SK-N-SH treated with all-trans-retinoic acid at 6 μM for 48 hours (cell line): ENCODE measurements at regions not wholly inside any gene's neighbourhood (a gene's known extent, or its start where the extent isn't known, plus 50 kb on each side); places are given as distances from the start of the nearest gene placed in this dataset.

Experiments
- ATAC-seq: fragments of 200-7000 bp; cut with Tn5 transposase; 3 replicates; pipeline ENCODE4 v1.9.1; 2020; ENCODE audit warnings: mild to moderate bottlenecking, moderate library complexity
- ARNTL ChIP-seq: fragments of 450-650 bp; formaldehyde crosslinking; IDR thresholded peaks from 2 replicates; pipeline ENCODE4 v1.5.0; 2020; ENCODE audit warnings: low read depth, mild to moderate bottlenecking, moderate library complexity, borderline replicate concordance
- CSDC2 ChIP-seq: fragments of 250-450 bp; sonication (Bioruptor Pico); IDR thresholded peaks from 2 replicates; pipeline ENCODE4 v1.5.0; 2020; ENCODE audit warnings: mild to moderate bottlenecking, moderate library complexity
- ESRRG ChIP-seq: fragments of 250-450 bp; sonication (Bioruptor Pico); IDR thresholded peaks from 2 replicates; pipeline ENCODE4 v1.6.1; 2021; ENCODE audit warnings: mild to moderate bottlenecking
- ISL1 ChIP-seq: fragments of 250-450 bp; sonication (Bioruptor Pico); IDR thresholded peaks from 2 replicates; pipeline ENCODE4 v2.1.2; 2022; ENCODE audit warnings: mild to moderate bottlenecking, moderate library complexity
- OSR1 ChIP-seq: fragments of 250-450 bp; sonication (Bioruptor Pico); IDR thresholded peaks from 2 replicates; pipeline ENCODE4 v1.8.0; 2022; ENCODE audit warnings: moderate library complexity, mild to moderate bottlenecking, inconsistent platforms
- PPARA ChIP-seq: fragments of 250-450 bp; sonication (Bioruptor Pico); IDR thresholded peaks from 2 replicates; pipeline ENCODE4 v1.5.0; 2020; ENCODE audit warnings: mild to moderate bottlenecking, borderline replicate concordance
- RARB ChIP-seq: fragments of 250-450 bp; sonication (Bioruptor Pico); IDR thresholded peaks from 2 replicates; pipeline ENCODE4 v1.8.0; 2021; ENCODE audit warnings: mild to moderate bottlenecking, moderate library complexity
- SNAI2 ChIP-seq: fragments of 250-450 bp; sonication (Bioruptor Pico); IDR thresholded peaks from 2 replicates; pipeline ENCODE4 v1.5.0; 2020; ENCODE audit warnings: mild to moderate bottlenecking, moderate library complexity
- TCF4 ChIP-seq: fragments of 250-450 bp; sonication (Bioruptor Pico); IDR thresholded peaks from 2 replicates; pipeline ENCODE4 v1.8.0; 2021; ENCODE audit warnings: mild to moderate bottlenecking, moderate library complexity, borderline replicate concordance
- TOX ChIP-seq: fragments of 250-450 bp; sonication (Bioruptor Pico); IDR thresholded peaks from 2 replicates; pipeline ENCODE4 v1.8.0; 2021; ENCODE audit warnings: mild to moderate bottlenecking, moderate library complexity, borderline replicate concordance
- ZC3H10 ChIP-seq: fragments of 250-450 bp; sonication (Bioruptor Pico); IDR thresholded peaks from 2 replicates; pipeline ENCODE4 v1.5.1; 2021; ENCODE audit warnings: mild to moderate bottlenecking, moderate library complexity
- ZFP30 ChIP-seq: fragments of 450-650 bp; formaldehyde crosslinking; IDR thresholded peaks from 2 replicates; pipeline ENCODE4 v1.5.0; 2022; ENCODE audit warnings: mild to moderate bottlenecking, moderate library complexity
- ZNF565 ChIP-seq: fragments of 450-650 bp; formaldehyde crosslinking; conservative IDR thresholded peaks from 2 replicates; pipeline ENCODE4 v1.5.0; 2020; ENCODE audit warnings: low read depth, mild to moderate bottlenecking, moderate library complexity
- ZNF70 ChIP-seq: fragments of 450-650 bp; formaldehyde crosslinking; IDR thresholded peaks from 2 replicates; pipeline ENCODE4 v1.5.0; 2020; ENCODE audit warnings: mild to moderate bottlenecking, moderate library complexity
- ZNF8 ChIP-seq: fragments of 450-650 bp; formaldehyde crosslinking; IDR thresholded peaks from 2 replicates; pipeline ENCODE4 v1.5.0; 2020; ENCODE audit warnings: mild to moderate bottlenecking, moderate library complexity
- TF ChIP-seq, protein P1 (sequence below): fragments of 250-450 bp; sonication (Bioruptor Pico); IDR thresholded peaks from 2 replicates; pipeline ENCODE4 v1.5.1; 2021; ENCODE audit warnings: mild to moderate bottlenecking, moderate library complexity
- TF ChIP-seq, protein P2 (sequence below): fragments of 250-450 bp; sonication (Bioruptor Pico); IDR thresholded peaks from 2 replicates; pipeline ENCODE4 v1.5.1; 2020; ENCODE audit warnings: low read depth, mild to moderate bottlenecking, moderate library complexity
- TF ChIP-seq, protein P3 (sequence below): fragments of 250-450 bp; sonication (Bioruptor Pico); IDR thresholded peaks from 2 replicates; pipeline ENCODE4 v1.5.0; 2020; ENCODE audit warnings: mild to moderate bottlenecking, moderate library complexity
- TF ChIP-seq, protein P4 (sequence below): fragments of 250-450 bp; sonication (Bioruptor Pico); IDR thresholded peaks from 2 replicates; pipeline ENCODE4 v1.8.0; 2021; ENCODE audit warnings: low read depth, mild to moderate bottlenecking, moderate library complexity, borderline replicate concordance
- TF ChIP-seq, protein P5 (sequence below): fragments of 250-450 bp; sonication (Bioruptor Pico); IDR thresholded peaks from 2 replicates; pipeline ENCODE4 v1.8.0; 2020; ENCODE audit warnings: mild to moderate bottlenecking, moderate library complexity, borderline replicate concordance

DNA sequence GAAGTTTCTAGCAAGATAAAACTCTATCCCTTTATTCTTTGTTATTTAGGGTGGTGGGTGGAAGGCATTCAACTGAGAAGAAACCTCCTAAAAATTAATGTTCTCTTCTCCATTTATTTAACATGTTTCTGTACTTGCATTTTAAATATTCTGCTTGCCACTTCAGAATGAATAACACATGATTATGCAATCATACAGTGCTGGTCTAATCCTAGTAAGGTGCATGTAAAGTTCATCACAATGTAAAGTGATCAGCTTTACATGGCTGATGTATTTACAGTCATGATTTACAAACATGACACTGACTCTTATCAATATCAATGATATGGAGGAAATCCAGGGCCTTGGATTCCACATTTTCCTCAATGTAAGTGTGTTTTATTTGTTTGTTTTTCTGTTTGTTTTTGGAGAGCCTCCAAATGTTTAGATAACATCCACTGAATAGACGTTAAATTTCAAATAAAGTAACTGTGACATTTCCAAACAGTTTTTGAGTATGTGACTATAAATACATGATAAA lies 342.1 kb upstream of the CTSO start:
- ATAC-seq, result no peak
- no peak for TF ChIP-seq ISL1
- TF ChIP-seq TCF4 (CRISPR knock-in tag), result no peak
- TF ChIP-seq, protein P1, sequence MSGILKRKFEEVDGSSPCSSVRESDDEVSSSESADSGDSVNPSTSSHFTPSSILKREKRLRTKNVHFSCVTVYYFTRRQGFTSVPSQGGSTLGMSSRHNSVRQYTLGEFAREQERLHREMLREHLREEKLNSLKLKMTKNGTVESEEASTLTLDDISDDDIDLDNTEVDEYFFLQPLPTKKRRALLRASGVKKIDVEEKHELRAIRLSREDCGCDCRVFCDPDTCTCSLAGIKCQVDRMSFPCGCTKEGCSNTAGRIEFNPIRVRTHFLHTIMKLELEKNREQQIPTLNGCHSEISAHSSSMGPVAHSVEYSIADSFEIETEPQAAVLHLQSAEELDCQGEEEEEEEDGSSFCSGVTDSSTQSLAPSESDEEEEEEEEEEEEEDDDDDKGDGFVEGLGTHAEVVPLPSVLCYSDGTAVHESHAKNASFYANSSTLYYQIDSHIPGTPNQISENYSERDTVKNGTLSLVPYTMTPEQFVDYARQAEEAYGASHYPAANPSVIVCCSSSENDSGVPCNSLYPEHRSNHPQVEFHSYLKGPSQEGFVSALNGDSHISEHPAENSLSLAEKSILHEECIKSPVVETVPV (CRISPR knock-in tag), result no peak
- TF ChIP-seq OSR1, result no peak
- TF ChIP-seq, protein P2, sequence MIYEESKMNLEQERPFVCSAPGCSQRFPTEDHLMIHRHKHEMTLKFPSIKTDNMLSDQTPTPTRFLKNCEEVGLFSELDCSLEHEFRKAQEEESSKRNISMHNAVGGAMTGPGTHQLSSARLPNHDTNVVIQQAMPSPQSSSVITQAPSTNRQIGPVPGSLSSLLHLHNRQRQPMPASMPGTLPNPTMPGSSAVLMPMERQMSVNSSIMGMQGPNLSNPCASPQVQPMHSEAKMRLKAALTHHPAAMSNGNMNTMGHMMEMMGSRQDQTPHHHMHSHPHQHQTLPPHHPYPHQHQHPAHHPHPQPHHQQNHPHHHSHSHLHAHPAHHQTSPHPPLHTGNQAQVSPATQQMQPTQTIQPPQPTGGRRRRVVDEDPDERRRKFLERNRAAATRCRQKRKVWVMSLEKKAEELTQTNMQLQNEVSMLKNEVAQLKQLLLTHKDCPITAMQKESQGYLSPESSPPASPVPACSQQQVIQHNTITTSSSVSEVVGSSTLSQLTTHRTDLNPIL (CRISPR knock-in tag), result no peak
- TF ChIP-seq SNAI2, result no peak
- TF ChIP-seq PPARA (CRISPR knock-in tag), result no peak
- TF ChIP-seq, protein P3, sequence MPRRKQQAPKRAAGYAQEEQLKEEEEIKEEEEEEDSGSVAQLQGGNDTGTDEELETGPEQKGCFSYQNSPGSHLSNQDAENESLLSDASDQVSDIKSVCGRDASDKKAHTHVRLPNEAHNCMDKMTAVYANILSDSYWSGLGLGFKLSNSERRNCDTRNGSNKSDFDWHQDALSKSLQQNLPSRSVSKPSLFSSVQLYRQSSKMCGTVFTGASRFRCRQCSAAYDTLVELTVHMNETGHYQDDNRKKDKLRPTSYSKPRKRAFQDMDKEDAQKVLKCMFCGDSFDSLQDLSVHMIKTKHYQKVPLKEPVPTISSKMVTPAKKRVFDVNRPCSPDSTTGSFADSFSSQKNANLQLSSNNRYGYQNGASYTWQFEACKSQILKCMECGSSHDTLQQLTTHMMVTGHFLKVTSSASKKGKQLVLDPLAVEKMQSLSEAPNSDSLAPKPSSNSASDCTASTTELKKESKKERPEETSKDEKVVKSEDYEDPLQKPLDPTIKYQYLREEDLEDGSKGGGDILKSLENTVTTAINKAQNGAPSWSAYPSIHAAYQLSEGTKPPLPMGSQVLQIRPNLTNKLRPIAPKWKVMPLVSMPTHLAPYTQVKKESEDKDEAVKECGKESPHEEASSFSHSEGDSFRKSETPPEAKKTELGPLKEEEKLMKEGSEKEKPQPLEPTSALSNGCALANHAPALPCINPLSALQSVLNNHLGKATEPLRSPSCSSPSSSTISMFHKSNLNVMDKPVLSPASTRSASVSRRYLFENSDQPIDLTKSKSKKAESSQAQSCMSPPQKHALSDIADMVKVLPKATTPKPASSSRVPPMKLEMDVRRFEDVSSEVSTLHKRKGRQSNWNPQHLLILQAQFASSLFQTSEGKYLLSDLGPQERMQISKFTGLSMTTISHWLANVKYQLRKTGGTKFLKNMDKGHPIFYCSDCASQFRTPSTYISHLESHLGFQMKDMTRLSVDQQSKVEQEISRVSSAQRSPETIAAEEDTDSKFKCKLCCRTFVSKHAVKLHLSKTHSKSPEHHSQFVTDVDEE (CRISPR knock-in tag), result no peak
- no peak for TF ChIP-seq RARB (CRISPR knock-in tag)
- no peak for TF ChIP-seq ZNF8 (CRISPR knock-in tag)
- no peak for TF ChIP-seq CSDC2
- no peak for TF ChIP-seq ZC3H10
- TF ChIP-seq, protein P4, sequence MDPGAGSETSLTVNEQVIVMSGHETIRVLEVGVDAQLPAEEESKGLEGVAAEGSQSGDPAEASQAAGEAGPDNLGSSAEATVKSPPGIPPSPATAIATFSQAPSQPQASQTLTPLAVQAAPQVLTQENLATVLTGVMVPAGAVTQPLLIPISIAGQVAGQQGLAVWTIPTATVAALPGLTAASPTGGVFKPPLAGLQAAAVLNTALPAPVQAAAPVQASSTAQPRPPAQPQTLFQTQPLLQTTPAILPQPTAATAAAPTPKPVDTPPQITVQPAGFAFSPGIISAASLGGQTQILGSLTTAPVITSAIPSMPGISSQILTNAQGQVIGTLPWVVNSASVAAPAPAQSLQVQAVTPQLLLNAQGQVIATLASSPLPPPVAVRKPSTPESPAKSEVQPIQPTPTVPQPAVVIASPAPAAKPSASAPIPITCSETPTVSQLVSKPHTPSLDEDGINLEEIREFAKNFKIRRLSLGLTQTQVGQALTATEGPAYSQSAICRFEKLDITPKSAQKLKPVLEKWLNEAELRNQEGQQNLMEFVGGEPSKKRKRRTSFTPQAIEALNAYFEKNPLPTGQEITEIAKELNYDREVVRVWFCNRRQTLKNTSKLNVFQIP (CRISPR knock-in tag), result no peak
- no peak for TF ChIP-seq ZFP30 (CRISPR knock-in tag)
- no peak for TF ChIP-seq ZNF565 (CRISPR knock-in tag)
- no peak for TF ChIP-seq ESRRG (CRISPR knock-in tag)

DNA sequence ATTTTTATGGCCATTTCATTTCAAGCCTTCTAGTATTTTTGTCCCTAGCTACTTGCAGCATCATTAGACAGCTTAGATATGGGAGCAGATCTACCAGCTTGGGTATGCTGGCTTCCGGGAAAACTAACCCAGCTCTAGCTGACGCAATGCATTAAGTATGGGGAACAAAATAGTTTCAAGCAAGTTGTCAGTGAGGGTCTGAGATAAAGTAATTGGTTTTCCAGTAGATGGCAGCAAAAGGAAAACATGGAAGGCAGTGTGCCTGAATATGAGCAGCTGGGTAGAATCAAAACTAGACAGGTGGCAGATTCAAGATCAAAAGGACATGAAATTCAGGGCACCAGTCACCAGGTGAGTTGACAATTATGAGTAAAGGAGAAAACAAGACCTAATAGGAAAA lies 340.9 kb upstream of the CTSO start:
- ATAC-seq, result peak; percentile 88
- no peak for TF ChIP-seq ZC3H10
- TF ChIP-seq, protein P2 (CRISPR knock-in tag), result no peak
- no peak for TF ChIP-seq CSDC2
- no peak for TF ChIP-seq SNAI2
- TF ChIP-seq RARB (CRISPR knock-in tag), result no peak
- TF ChIP-seq PPARA (CRISPR knock-in tag), result no peak
- no peak for TF ChIP-seq ISL1
- no peak for TF ChIP-seq ARNTL
- TF ChIP-seq, protein P4 (CRISPR knock-in tag), result no peak
- TF ChIP-seq ZNF70, result no peak
- no peak for TF ChIP-seq ZNF8 (CRISPR knock-in tag)
- no peak for TF ChIP-seq ESRRG (CRISPR knock-in tag)
- no peak for TF ChIP-seq TOX
- TF ChIP-seq, all 23 proteins: peak for 0

DNA sequence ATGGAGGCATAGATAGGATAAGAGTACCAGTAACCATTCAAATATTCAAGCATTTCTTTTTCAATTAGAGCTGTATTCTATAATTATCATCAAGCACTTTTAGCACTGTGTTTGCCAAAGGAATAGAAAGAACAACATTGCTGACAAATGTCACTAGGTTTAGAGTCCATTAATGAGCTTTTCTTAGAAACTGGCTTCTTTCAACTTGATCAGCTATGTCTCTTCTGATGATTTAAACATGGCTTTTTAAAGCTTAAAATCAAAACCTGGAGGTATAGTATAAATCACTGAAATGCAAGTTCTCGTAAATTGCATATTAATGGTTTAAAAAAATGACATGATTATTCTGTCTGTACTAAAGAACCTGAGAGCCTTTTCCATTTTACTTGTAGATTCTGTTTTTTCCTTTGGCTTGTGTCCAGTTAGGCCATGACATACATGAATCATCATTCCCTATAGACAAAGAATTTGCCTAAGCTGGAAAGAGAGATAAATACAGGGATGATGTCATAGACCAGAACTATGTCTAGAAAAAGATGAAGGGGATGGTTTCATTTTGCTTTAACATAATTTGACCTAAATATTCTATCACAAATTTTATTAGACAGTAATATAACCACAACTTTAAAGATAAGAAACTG lies 340.1 kb upstream of the CTSO start:
- ATAC-seq, result peak; percentile 53
- TF ChIP-seq RARB (CRISPR knock-in tag) (peak; percentile 89), ISL1 (peak; percentile 97), TOX (peak; percentile 95)
- TF ChIP-seq, protein P5, sequence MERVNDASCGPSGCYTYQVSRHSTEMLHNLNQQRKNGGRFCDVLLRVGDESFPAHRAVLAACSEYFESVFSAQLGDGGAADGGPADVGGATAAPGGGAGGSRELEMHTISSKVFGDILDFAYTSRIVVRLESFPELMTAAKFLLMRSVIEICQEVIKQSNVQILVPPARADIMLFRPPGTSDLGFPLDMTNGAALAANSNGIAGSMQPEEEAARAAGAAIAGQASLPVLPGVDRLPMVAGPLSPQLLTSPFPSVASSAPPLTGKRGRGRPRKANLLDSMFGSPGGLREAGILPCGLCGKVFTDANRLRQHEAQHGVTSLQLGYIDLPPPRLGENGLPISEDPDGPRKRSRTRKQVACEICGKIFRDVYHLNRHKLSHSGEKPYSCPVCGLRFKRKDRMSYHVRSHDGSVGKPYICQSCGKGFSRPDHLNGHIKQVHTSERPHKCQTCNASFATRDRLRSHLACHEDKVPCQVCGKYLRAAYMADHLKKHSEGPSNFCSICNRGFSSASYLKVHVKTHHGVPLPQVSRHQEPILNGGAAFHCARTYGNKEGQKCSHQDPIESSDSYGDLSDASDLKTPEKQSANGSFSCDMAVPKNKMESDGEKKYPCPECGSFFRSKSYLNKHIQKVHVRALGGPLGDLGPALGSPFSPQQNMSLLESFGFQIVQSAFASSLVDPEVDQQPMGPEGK (CRISPR knock-in tag), result peak; percentile 61; the same call in 1 of the 2 replicates
- TF ChIP-seq, protein P4 (CRISPR knock-in tag), result peak; percentile 93
- TF ChIP-seq, protein P2 (CRISPR knock-in tag), result no peak
